ENCODE measurements at regions not wholly inside any gene's neighbourhood (a gene's known extent, or its start where the extent isn't known, plus 50 kb on each side); places are given as distances from the start of the nearest gene placed in this dataset.

DNA sequence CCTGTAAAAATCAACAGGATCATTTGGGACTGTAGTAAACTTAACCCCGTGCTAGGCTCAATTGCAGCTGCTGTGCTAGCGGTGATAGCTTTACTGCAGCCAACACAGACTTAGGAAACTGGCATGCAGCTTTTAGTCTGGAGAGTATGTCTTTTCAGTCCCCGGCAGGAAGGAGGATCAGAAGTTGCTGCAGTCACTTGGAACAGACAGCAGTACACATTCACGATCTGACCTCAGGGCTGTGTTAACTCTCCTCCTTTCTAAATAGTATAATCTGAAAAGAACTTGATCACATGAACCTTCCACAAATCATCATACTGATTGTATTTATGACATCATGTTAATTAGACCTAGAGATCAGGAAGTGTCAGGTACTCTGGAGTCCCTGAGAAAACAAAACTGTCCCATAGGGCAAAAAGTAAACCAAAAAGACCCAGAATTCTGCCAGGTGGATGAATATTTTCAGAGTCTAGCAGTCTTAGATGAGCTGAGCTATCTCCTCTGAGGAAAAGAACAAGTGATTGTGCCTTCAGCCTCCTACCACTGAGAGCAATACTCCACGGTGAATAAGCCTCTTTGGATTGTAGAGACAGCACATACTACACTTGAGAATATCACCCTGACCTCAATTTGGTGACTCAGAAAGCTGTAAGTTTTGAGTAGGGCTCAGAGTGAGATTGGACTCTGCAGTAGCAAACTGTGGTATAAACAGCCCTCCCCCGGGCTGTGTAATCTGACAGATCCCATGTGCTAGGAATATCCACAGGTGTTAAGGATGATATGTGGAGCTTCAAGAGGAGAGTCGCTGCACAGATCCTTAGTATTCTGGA lies 181.0 kb upstream of the GPR12 start:
- TF ChIP-seq POLR2AphosphoS5 (IDR thresholded peaks at IDR 0.05) (no peak), CTCF (IDR thresholded peaks at IDR 0.05) (no peak), POLR2A (IDR thresholded peaks at IDR 0.05) (no peak)

Data from breast epithelium (tissue), 3 donors.